ENCODE measurements at regions not wholly inside any gene's neighbourhood (a gene's known extent, or its start where the extent isn't known, plus 50 kb on each side); places are given as distances from the start of the nearest gene placed in this dataset.

DNA sequence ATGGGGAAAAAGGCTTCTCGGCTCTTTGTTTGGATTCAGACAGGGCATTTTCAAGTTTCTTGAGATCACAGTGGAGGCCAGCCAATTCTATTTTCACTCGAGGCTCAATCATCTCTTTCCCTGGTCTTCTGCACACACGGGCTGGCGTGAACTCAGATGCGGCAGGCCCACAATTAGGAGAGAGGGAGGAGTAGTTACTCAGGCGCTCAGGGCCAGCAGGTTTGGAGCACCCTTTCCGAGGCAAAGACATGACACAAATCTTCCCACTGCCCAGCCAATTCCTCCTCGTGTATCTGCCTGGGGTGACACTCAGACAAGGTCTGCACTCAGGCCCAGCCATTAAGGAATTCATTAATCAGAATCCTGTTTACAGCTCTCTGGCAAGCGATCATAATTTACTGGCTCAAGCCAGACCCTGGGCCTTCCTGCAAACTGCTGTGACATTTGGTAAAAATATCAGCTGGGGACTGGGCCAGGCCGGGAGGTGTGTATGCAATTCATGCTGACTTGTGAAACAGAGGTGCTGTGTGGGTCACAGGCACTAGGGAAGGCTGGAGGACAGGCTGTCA lies 68.1 kb upstream of the TLE3 start:
- no peak for TF ChIP-seq EZH2 (IDR thresholded peaks at IDR 0.05; ENCODE audit: borderline replicate concordance, low read depth, low read length, poor library complexity, severe bottlenecking)
- TF ChIP-seq, protein P1, sequence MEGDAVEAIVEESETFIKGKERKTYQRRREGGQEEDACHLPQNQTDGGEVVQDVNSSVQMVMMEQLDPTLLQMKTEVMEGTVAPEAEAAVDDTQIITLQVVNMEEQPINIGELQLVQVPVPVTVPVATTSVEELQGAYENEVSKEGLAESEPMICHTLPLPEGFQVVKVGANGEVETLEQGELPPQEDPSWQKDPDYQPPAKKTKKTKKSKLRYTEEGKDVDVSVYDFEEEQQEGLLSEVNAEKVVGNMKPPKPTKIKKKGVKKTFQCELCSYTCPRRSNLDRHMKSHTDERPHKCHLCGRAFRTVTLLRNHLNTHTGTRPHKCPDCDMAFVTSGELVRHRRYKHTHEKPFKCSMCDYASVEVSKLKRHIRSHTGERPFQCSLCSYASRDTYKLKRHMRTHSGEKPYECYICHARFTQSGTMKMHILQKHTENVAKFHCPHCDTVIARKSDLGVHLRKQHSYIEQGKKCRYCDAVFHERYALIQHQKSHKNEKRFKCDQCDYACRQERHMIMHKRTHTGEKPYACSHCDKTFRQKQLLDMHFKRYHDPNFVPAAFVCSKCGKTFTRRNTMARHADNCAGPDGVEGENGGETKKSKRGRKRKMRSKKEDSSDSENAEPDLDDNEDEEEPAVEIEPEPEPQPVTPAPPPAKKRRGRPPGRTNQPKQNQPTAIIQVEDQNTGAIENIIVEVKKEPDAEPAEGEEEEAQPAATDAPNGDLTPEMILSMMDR (conservative IDR thresholded peaks at IDR 0.05; ENCODE audit: low read depth, low read length), result no peak

All from A673 (cell line).